GM10248 (cell line): ENCODE measurements at regions not wholly inside any gene's neighbourhood (a gene's known extent, or its start where the extent isn't known, plus 50 kb on each side); places are given as distances from the start of the nearest gene placed in this dataset.

Experiments
- CTCF ChIA-PET: fragments of 300-600 bp; sonication (Branson Sonifier 250); formaldehyde crosslinking; extraction: SDS; loops from one replicate; lab custom pipeline; 2021; ENCODE audit warnings: antibody characterized with exemption; lab: Yijun Ruan, JAX
- POLR2A ChIA-PET: fragments of 350-650 bp; sonication (Branson Sonifier 250); formaldehyde crosslinking; extraction: SDS; loops from one replicate; lab custom pipeline; 2020; ENCODE audit warnings: antibody characterized with exemption; lab: Yijun Ruan, JAX
- DNase-seq: peaks from one replicate; pipeline ENCODE4 v3.0.0; 2012; ENCODE audit errors: extremely low spot score
- CTCF ChIP-seq: IDR thresholded peaks from 2 replicates; pipeline ENCODE4 v1.5.1; 2012; ENCODE audit warnings: mild to moderate bottlenecking, low read depth; ENCODE audit errors: extremely low read depth, missing control alignments, control extremely low read depth

- ChIA-PET CTCF (no interaction called here), POLR2A (no interaction called here)
- TF ChIP-seq CTCF: no peak
- DNase-seq: no peak
These were observed 282.5 kb upstream of the HTR2A start for GRCh38 chr13:47179321-47179720.

GRCh38 chr13:47178090-47178950 is 281.5 kb upstream of the HTR2A start:
- DNase-seq: no peak
- no peak for TF ChIP-seq CTCF
- ChIA-PET CTCF (no interaction called here), POLR2A (no interaction called here)

- no peak for TF ChIP-seq CTCF
- POLR2A ChIA-PET: no interaction called here
- no peak for DNase-seq
- CTCF ChIA-PET: interaction anchor here (1.6 to 1.9 kb wide), 2 partner anchors 13 to 39 kb away, joined by 3 to 4 read pairs; no protein-coding TSS in a partner anchor
These were observed 278.5 kb upstream of the HTR2A start for GRCh38 chr13:47175172-47175866.

GRCh38 chr13:47170971-47171370 is 274.1 kb upstream of the HTR2A start:
- TF ChIP-seq CTCF: no peak
- CTCF ChIA-PET: no interaction called here

GRCh38 chr13:47168618-47169017 is 271.8 kb upstream of the HTR2A start:
- ChIA-PET CTCF (no interaction called here), POLR2A (no interaction called here)
- no peak for DNase-seq
- TF ChIP-seq CTCF: no peak

More at GRCh38 chr13:47170971-47171370, 274.1 kb upstream of the HTR2A start:
- POLR2A ChIA-PET: no interaction called here
- DNase-seq: no peak

GRCh38 chr13:47168066-47168465 is 271.2 kb upstream of the HTR2A start:
- no peak for TF ChIP-seq CTCF
- ChIA-PET POLR2A (no interaction called here), CTCF (no interaction called here)
- DNase-seq: no peak
